GM18499 (cell line): ENCODE measurements at regions not wholly inside any gene's neighbourhood (a gene's known extent, or its start where the extent isn't known, plus 50 kb on each side); places are given as distances from the start of the nearest gene placed in this dataset.
"Not testable (repeated sequence)": the region's sequence is repeated elsewhere in the genome, so short reads cannot be mapped to it uniquely, and the experiment has no call there.

Experiments
- ATAC-seq: cut with Tn5 transposase; IDR thresholded peaks from one replicate; pipeline ENCODE4 v1.9.1; 2021; ENCODE audit warnings: moderate number of reproducible peaks; ENCODE audit not compliant: insufficient read depth, unreplicated experiment

- no peak for ATAC-seq
These were observed 207.5 kb downstream of the SPP2 start for GRCh38 chr2:234257859-234258561.

GRCh38 chr2:234256516-234256915, 206.0 kb downstream of the SPP2 start:
- no peak for ATAC-seq

- ATAC-seq: no peak
These were observed 204.4 kb downstream of the SPP2 start for GRCh38 chr2:234254783-234255521.

GRCh38 chr2:234252772-234253171, 202.3 kb downstream of the SPP2 start:
- ATAC-seq: no peak

GRCh38 chr2:234251326-234252271, 201.1 kb downstream of the SPP2 start:
- no peak for ATAC-seq

GRCh38 chr2:234250926-234251325, 200.4 kb downstream of the SPP2 start:
- no peak for ATAC-seq

- no peak for ATAC-seq
These were observed 199.4 kb downstream of the SPP2 start for GRCh38 chr2:234249873-234250272.

GRCh38 chr2:234249034-234249735, 198.7 kb downstream of the SPP2 start:
- no peak for ATAC-seq

GRCh38 chr2:234248213-234248710, 197.8 kb downstream of the SPP2 start:
- not testable (repeated sequence) for ATAC-seq

GRCh38 chr2:234247453-234248180, 197.1 kb downstream of the SPP2 start:
- no peak for ATAC-seq

- ATAC-seq: no peak
These were observed 195.4 kb downstream of the SPP2 start for GRCh38 chr2:234245945-234246344.

GRCh38 chr2:234243871-234244565, 193.5 kb downstream of the SPP2 start:
- no peak for ATAC-seq

- no peak for ATAC-seq
These were observed 191.9 kb downstream of the SPP2 start for GRCh38 chr2:234242459-234242836.

- no peak for ATAC-seq
These were observed 191.4 kb downstream of the SPP2 start for GRCh38 chr2:234241656-234242458.

GRCh38 chr2:234240917-234241316, 190.4 kb downstream of the SPP2 start:
- ATAC-seq: no peak

GRCh38 chr2:234235191-234235590, 184.7 kb downstream of the SPP2 start:
- ATAC-seq: no peak

- ATAC-seq: no peak
These were observed 181.0 kb downstream of the SPP2 start for GRCh38 chr2:234231460-234231859.

- ATAC-seq: no peak
These were observed 168.5 kb downstream of the SPP2 start for GRCh38 chr2:234219046-234219310.
